AG04449 (cell line): ENCODE measurements at regions not wholly inside any gene's neighbourhood (a gene's known extent, or its start where the extent isn't known, plus 50 kb on each side); places are given as distances from the start of the nearest gene placed in this dataset.

Experiments
- CTCF ChIA-PET: fragments of 350-600 bp; formaldehyde crosslinking; extraction: SDS; loops from one replicate; lab custom pipeline; 2021; ENCODE audit warnings: antibody characterized with exemption; lab: Yijun Ruan, JAX
- POLR2A ChIA-PET: fragments of 400-600, 350-600 bp; formaldehyde crosslinking; extraction: SDS; loops from one replicate; lab custom pipeline; 2020; ENCODE audit warnings: antibody characterized with exemption, inconsistent platforms; lab: Yijun Ruan, JAX
- DNase-seq: peaks from one replicate; pipeline ENCODE4 v3.0.0-alpha.2; 2010; ENCODE audit warnings: low read depth, low spot score
- H3K4me3 ChIP-seq: 2 replicates; pipeline ENCODE4 v1.5.1; 2011; ENCODE audit warnings: low read depth, mild to moderate bottlenecking, control low read depth, low read length
- TF ChIP-seq, protein P1 (sequence below): IDR thresholded peaks from one replicate; pipeline ENCODE4 v1.5.1; 2011; ENCODE audit warnings: mild to moderate bottlenecking, moderate library complexity, low read length, control low read depth, inconsistent platforms; ENCODE audit not compliant: insufficient read depth; ENCODE audit errors: missing control alignments

DNA sequence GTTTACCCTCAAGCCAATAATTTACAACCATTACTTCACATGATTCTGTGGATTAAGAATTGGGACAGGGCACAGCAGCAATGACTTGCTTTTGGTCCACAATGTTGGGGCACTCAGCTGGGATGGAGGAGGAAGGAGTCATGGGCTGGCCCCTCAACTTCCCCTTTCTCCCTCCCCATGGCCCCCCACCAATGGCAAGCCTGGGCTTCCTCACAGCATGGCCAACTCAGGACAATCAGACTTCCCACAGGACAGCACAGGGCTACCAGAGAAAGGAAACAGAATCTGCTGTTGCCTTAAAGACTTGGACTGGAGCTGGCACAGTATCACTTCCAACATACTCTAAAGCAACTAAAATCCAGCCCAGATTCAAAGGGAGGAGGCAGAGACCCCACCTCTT, 160.7 kb downstream of the PTPN20 start:
- H3K4me3 ChIP-seq, result no peak overlapping the region
- CTCF ChIA-PET, result interaction anchor here (3.6 kb wide), 1 partner anchor 24 kb away, joined by 23 read pairs; no protein-coding TSS in a partner anchor
- no peak for DNase-seq
- POLR2A ChIA-PET, result no interaction called here
- TF ChIP-seq, protein P1, sequence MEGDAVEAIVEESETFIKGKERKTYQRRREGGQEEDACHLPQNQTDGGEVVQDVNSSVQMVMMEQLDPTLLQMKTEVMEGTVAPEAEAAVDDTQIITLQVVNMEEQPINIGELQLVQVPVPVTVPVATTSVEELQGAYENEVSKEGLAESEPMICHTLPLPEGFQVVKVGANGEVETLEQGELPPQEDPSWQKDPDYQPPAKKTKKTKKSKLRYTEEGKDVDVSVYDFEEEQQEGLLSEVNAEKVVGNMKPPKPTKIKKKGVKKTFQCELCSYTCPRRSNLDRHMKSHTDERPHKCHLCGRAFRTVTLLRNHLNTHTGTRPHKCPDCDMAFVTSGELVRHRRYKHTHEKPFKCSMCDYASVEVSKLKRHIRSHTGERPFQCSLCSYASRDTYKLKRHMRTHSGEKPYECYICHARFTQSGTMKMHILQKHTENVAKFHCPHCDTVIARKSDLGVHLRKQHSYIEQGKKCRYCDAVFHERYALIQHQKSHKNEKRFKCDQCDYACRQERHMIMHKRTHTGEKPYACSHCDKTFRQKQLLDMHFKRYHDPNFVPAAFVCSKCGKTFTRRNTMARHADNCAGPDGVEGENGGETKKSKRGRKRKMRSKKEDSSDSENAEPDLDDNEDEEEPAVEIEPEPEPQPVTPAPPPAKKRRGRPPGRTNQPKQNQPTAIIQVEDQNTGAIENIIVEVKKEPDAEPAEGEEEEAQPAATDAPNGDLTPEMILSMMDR, result no peak

- H3K4me3 ChIP-seq, result no peak overlapping the region
- TF ChIP-seq, protein P1, result no peak
- no peak for DNase-seq
- ChIA-PET CTCF (no interaction called here), POLR2A (no interaction called here)
Measured at GRCh38 chr10:47073967-47074366, 162.7 kb downstream of the PTPN20 start.

- no peak overlapping the region for H3K4me3 ChIP-seq
- CTCF ChIA-PET, result no interaction called here
- TF ChIP-seq, protein P1, result no peak
- no peak for DNase-seq
- POLR2A ChIA-PET, result no interaction called here
Measured at GRCh38 chr10:47076949-47077361, 165.7 kb downstream of the PTPN20 start.

GRCh38 chr10:47077386-47077785, 166.2 kb downstream of the PTPN20 start:
- TF ChIP-seq, protein P1, result no peak
- no peak for DNase-seq
- ChIA-PET POLR2A (no interaction called here), CTCF (no interaction called here)
- H3K4me3 ChIP-seq, result no peak overlapping the region

DNA sequence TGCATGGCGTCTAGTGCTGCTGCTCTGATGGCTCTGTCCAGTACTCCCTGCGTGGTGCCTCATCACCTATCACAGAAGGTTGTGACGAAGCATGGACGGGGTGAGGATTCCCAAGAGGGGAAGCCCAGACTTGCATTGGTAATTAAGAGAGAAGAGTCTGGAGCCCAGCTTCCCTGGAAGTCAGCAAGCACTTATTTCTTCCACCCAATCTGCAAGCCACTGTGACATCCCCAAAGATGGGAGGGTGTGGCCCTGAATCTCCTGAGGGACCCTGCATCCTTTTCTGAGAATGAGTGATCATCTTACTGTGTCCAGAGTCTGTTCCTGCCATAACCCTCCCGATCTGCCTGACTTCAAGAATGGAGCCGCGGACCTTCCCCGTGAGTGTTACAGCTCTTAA, 166.7 kb downstream of the PTPN20 start:
- CTCF ChIA-PET, result no interaction called here
- no peak for DNase-seq
- no peak overlapping the region for H3K4me3 ChIP-seq
- POLR2A ChIA-PET, result no interaction called here
- TF ChIP-seq, protein P1, result no peak

GRCh38 chr10:47078393-47079203, 167.4 kb downstream of the PTPN20 start:
- TF ChIP-seq, protein P1, result no peak
- ChIA-PET CTCF (no interaction called here), POLR2A (no interaction called here)
- H3K4me3 ChIP-seq, result no peak overlapping the region
- DNase-seq, result no peak
